ENCODE measurements at regions not wholly inside any gene's neighbourhood (a gene's known extent, or its start where the extent isn't known, plus 50 kb on each side); places are given as distances from the start of the nearest gene placed in this dataset.

GRCh38 chr11:134846328-134847082 lies 434.5 kb upstream of the B3GAT1 start:
- Histone ChIP-seq H3K9me3 (no peaks in the 10 kb centered on the region), H3K27ac (no peak overlapping the region), H3K4me1 (no peaks in the 10 kb centered on the region), H3K4me3 (no peak overlapping the region), H3K36me3 (replicated peaks in 1 of 2; ENCODE audit: insufficient read depth in 1 of 2, low read depth in 2 of 2) (no peaks in the 10 kb centered on the region), H3K27me3 (no peaks in the 10 kb centered on the region)
- intact Hi-C loops (cut with DNase I): no loop called here
- no peak for DNase-seq
- no peak for TF ChIP-seq CTCF (IDR thresholded peaks at IDR 0.05)
- TF ChIP-seq POLR2A (IDR thresholded peaks at IDR 0.05): no peak
- 55 to 62% methylated on average over 10 to 11 of the region's 11 CpGs for WGBS, 2 donors
- no peak for ATAC-seq

GRCh38 chr11:134845474-134846327 lies 433.7 kb upstream of the B3GAT1 start:
- TF ChIP-seq CTCF (IDR thresholded peaks at IDR 0.05) (no peak), POLR2A (IDR thresholded peaks at IDR 0.05) (no peak)
- ATAC-seq (no peak), DNase-seq (no peak)
- H3K4me1 ChIP-seq: no peaks in the 10 kb centered on the region
- H3K9me3 ChIP-seq: no peaks in the 10 kb centered on the region
- H3K27me3 ChIP-seq: no peaks in the 10 kb centered on the region
- H3K27ac ChIP-seq: no peak overlapping the region
- intact Hi-C loops (cut with DNase I): no loop called here
- no peak overlapping the region for H3K4me3 ChIP-seq
- no peaks in the 10 kb centered on the region for H3K36me3 ChIP-seq (replicated peaks in 1 of 2; ENCODE audit: insufficient read depth in 1 of 2, low read depth in 2 of 2)
- WGBS, 2 donors: 60 to 83% methylated on average over 8 to 13 of the region's 13 CpGs

- no peak overlapping the region for H3K27ac ChIP-seq
- intact Hi-C loops (cut with DNase I): no loop called here
- DNase-seq (no peak), ATAC-seq (no peak)
- no peak overlapping the region for H3K4me3 ChIP-seq
- H3K4me1 ChIP-seq: no peaks in the 10 kb centered on the region
- no peaks in the 10 kb centered on the region for H3K9me3 ChIP-seq
- no peaks in the 10 kb centered on the region for H3K36me3 ChIP-seq (replicated peaks in 1 of 2; ENCODE audit: insufficient read depth in 1 of 2, low read depth in 2 of 2)
- 58 to 62% methylated on average over 8 of the region's 8 CpGs for WGBS, 2 donors
- H3K27me3 ChIP-seq: no peaks in the 10 kb centered on the region
- no peak for TF ChIP-seq CTCF (IDR thresholded peaks at IDR 0.05)
- TF ChIP-seq POLR2A (IDR thresholded peaks at IDR 0.05): no peak
These were observed 432.8 kb upstream of the B3GAT1 start for GRCh38 chr11:134844838-134845237.

- Histone ChIP-seq H3K27me3 (no peaks in the 10 kb centered on the region), H3K36me3 (replicated peaks in 1 of 2; ENCODE audit: insufficient read depth in 1 of 2, low read depth in 2 of 2) (no peaks in the 10 kb centered on the region), H3K4me1 (no peaks in the 10 kb centered on the region), H3K4me3 (no peak overlapping the region), H3K9me3 (no peaks in the 10 kb centered on the region), H3K27ac (no peak overlapping the region)
- DNase-seq: no peak
- WGBS, 2 donors: 71 to 84% methylated on average over 9 of the region's 9 CpGs
- no peak for ATAC-seq
- intact Hi-C loops (cut with DNase I): no loop called here
- TF ChIP-seq POLR2A (IDR thresholded peaks at IDR 0.05) (no peak), CTCF (IDR thresholded peaks at IDR 0.05) (no peak)
These were observed 431.7 kb upstream of the B3GAT1 start for GRCh38 chr11:134843735-134844134.

All from body of pancreas (tissue), 4 donors.